ENCODE measurements at regions not wholly inside any gene's neighbourhood (a gene's known extent, or its start where the extent isn't known, plus 50 kb on each side); places are given as distances from the start of the nearest gene placed in this dataset.

DNA sequence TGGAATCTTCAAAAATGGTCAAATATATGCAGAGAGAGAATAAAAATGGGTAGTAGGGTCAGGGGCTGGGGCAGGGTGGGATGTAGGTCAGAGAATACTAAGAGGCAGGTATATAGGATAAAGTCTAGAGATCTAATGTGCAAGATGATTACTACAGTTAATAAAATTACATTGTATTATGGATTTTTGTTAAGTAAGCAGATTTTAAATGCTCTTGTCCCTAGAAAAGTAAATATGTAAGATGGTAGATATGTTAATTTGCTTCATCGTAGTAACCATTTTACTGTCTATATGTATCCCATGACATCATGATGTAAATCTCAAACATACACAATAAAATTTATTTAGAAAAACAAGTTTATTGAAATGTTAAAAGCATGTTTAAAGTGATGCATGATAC lies 1051.4 kb downstream of the AGBL1 start:
- Histone ChIP-seq H2BK120ac (ENCODE audit: low read depth, low read length) (no peak overlapping the region), H3K9ac (ENCODE audit: low read depth, low read length) (no peak overlapping the region), H2BK15ac (ENCODE audit: low read depth, low read length) (no peak overlapping the region), H4K20me1 (ENCODE audit: insufficient read depth, low read length) (no peaks in the 10 kb centered on the region), H3K4me1 (ENCODE audit: control insufficient read depth, insufficient read depth, low read length) (no peaks in the 10 kb centered on the region), H2BK5ac (ENCODE audit: low read depth, low read length, poor library complexity, severe bottlenecking) (no peak overlapping the region), H2AK9ac (replicated peaks; ENCODE audit: low read depth, low read length, poor library complexity) (no peak overlapping the region), H3K9me1 (ENCODE audit: insufficient read depth, low read length) (no peaks in the 10 kb centered on the region), H3K56ac (ENCODE audit: extremely low read depth, insufficient read depth, low read length) (no peak overlapping the region), H3K18ac (ENCODE audit: low read depth, low read length) (no peak overlapping the region), H4K5ac (ENCODE audit: low read depth, low read length) (no peak overlapping the region), H3K79me1 (ENCODE audit: low read depth in 1 of 2, low read length in 2 of 2) (no peaks in the 10 kb centered on the region), H3K27me3 (ENCODE audit: control insufficient read depth, insufficient read depth, low read length) (no peaks in the 10 kb centered on the region), H3K4me2 (ENCODE audit: low read depth, low read length) (no peak overlapping the region), H4K8ac (ENCODE audit: low read depth in 2 of 2, low read length in 2 of 2) (no peak overlapping the region), H3K4me3 (ENCODE audit: insufficient read depth, low read depth, low read length) (no peak overlapping the region), H4K91ac (ENCODE audit: insufficient read depth, low read depth, low read length) (no peak overlapping the region), H3K9me3 (ENCODE audit: control insufficient read depth, insufficient read depth, low read length) (peaks cover 8% of the 10 kb centered on the region), H2AFZ (replicated peaks; ENCODE audit: low read length, poor library complexity) (no peak overlapping the region), H3K14ac (replicated peaks; ENCODE audit: low read depth, low read length) (no peak overlapping the region), H2AK5ac (ENCODE audit: low read depth, low read length) (no peak overlapping the region), H2BK20ac (ENCODE audit: low read depth, low read length) (no peak overlapping the region), H3K23ac (ENCODE audit: low read depth, low read length) (no peak overlapping the region), H3K27ac (ENCODE audit: insufficient read depth, low read length) (no peak overlapping the region), H3K4ac (ENCODE audit: low read depth, low read length) (no peak overlapping the region), H3K36me3 (ENCODE audit: control insufficient read depth, insufficient read depth, low read length) (no peaks in the 10 kb centered on the region)
- WGBS, 2 experiments (ENCODE audit: extremely low coverage in 2 of 2, insufficient read length in 1 of 2) = no CpG with 5 or more reads among the region's 1 CpG
- TF ChIP-seq NFE2L2 (IDR thresholded peaks at IDR 0.05; ENCODE audit: low read depth, low read length) (no peak), MAFK (IDR thresholded peaks at IDR 0.05; ENCODE audit: low read depth, low read length) (peak; percentile 58)
- ChIA-PET POLR2A (ENCODE audit: unreplicated experiment) (no interaction called here), CTCF (no interaction called here)
- in situ Hi-C loops (cut with MboI; ENCODE audit: low sequenced_read_pairs) (no loop called here), dilution Hi-C loops (cut with HindIII; ENCODE audit: low sequenced_read_pairs, unreplicated experiment) (no loop called here), intact Hi-C loops (cut with micrococcal nuclease) (no loop called here)
- BruUV-seq (replicated peaks) = no TSS peak
- ATAC-seq (ENCODE audit: low read depth) (no peak), DNase-seq (no peak)
